CD14-positive monocyte (primary cell): ENCODE measurements at regions not wholly inside any gene's neighbourhood (a gene's known extent, or its start where the extent isn't known, plus 50 kb on each side); places are given as distances from the start of the nearest gene placed in this dataset.

ENCODE experiments used
- DNase-seq, 3 donors: peaks; one replicate each; pipeline ENCODE4 v3.0.0-alpha.2; 2011 to 2022
- H2AFZ ChIP-seq: 2 replicates; pipeline ENCODE4 v1.6.0; 2012; ENCODE audit warnings: mild to moderate bottlenecking, low read depth, low read length, inconsistent platforms; ENCODE audit not compliant: insufficient read depth, poor library complexity, severe bottlenecking
- H3K27ac ChIP-seq, 2 donors: 1 replicate in 1 of 2; 2 replicates in 1 of 2; pipeline ENCODE4 v1.5.1; 2012 to 2013; ENCODE audit warnings: low read length in 2 of 2, control low read depth in 1 of 2, inconsistent platforms in 1 of 2, low read depth in 1 of 2, mild to moderate bottlenecking in 1 of 2
- H3K27me3 ChIP-seq, 2 donors: one replicate each; pipeline versions ENCODE4 v1.6.0 to v1.6.1; 2011 to 2013; ENCODE audit warnings: low read length in 2 of 2; ENCODE audit not compliant: control insufficient read depth in 2 of 2, insufficient read depth in 2 of 2
- H3K36me3 ChIP-seq, 2 donors: replicated peaks in 1 of 2; 1 replicate in 1 of 2; 2 replicates in 1 of 2; pipeline versions ENCODE4 v1.5.1 to v1.6.1; 2012 to 2013; ENCODE audit warnings: low read length in 2 of 2, control low read depth in 1 of 2, inconsistent platforms in 1 of 2, mild to moderate bottlenecking in 1 of 2; ENCODE audit not compliant: insufficient read depth in 2 of 2, control insufficient read depth in 1 of 2
- H3K4me1 ChIP-seq, 2 donors: 1 replicate in 1 of 2; 2 replicates in 1 of 2; pipeline versions ENCODE4 v1.5.1 to v1.6.1; 2012 to 2013; ENCODE audit warnings: low read length in 2 of 2, control low read depth in 1 of 2, inconsistent platforms in 1 of 2, mild to moderate bottlenecking in 1 of 2, moderate library complexity in 1 of 2; ENCODE audit not compliant: insufficient read depth in 2 of 2, control insufficient read depth in 1 of 2
- H3K4me2 ChIP-seq: replicated peaks from 2 replicates; pipeline ENCODE3; 2012; ENCODE audit warnings: low read length, moderate library complexity, mild to moderate bottlenecking; ENCODE audit not compliant: poor library complexity, severe bottlenecking; ENCODE audit errors: extremely low read depth
- H3K4me3 ChIP-seq, 3 experiments: fragments of 200-600 bp in 1 of 3; sonication (generic) in 1 of 3; replicated peaks in 1 of 3; 1 replicate in 2 of 3; 2 replicates in 1 of 3; pipeline ENCODE4 v1.5.1; 2011 to 2013; ENCODE audit warnings: low read length in 3 of 3, mild to moderate bottlenecking in 3 of 3, control low read depth in 2 of 3, low read depth in 2 of 3, inconsistent platforms in 1 of 3, moderate library complexity in 1 of 3
- H3K79me2 ChIP-seq: 2 replicates; pipeline ENCODE4 v1.6.0; 2012; ENCODE audit warnings: mild to moderate bottlenecking, control low read depth, inconsistent platforms, low read length, moderate library complexity; ENCODE audit not compliant: insufficient read depth
- H3K9ac ChIP-seq: 2 replicates; pipeline ENCODE4 v1.6.0; 2017; ENCODE audit warnings: low read length, mild to moderate bottlenecking; ENCODE audit not compliant: insufficient read depth, poor library complexity, severe bottlenecking
- H3K9me3 ChIP-seq, 2 donors: replicated peaks in 1 of 2; 1 replicate in 1 of 2; 2 replicates in 1 of 2; pipeline versions ENCODE4 v1.5.1 to v1.6.1; 2012 to 2013; ENCODE audit warnings: low read length in 2 of 2, control low read depth in 1 of 2; ENCODE audit not compliant: control insufficient read depth in 1 of 2, insufficient read depth in 1 of 2
- H4K20me1 ChIP-seq: 2 replicates; pipeline ENCODE4 v1.6.0; 2012; ENCODE audit warnings: mild to moderate bottlenecking, low read length, control low read depth, moderate library complexity; ENCODE audit not compliant: insufficient read depth
- H3K27ac Mint-ChIP-seq, 7 donors: one replicate each; pipeline ENCODE4 v1.8.0; 2020; ENCODE audit warnings: mild to moderate bottlenecking in 7 of 7, mixed read lengths in 7 of 7, moderate library complexity in 6 of 7, inconsistent platforms in 2 of 7
- H3K27me3 Mint-ChIP-seq, 3 donors: one replicate each; pipeline ENCODE4 v1.8.0; 2021 to 2022; ENCODE audit warnings: low read depth in 3 of 3, mild to moderate bottlenecking in 3 of 3, mixed read lengths in 3 of 3, moderate library complexity in 3 of 3, inconsistent platforms in 1 of 3
- H3K36me3 Mint-ChIP-seq, 2 donors: one replicate each; pipeline ENCODE4 v1.8.0; 2020; ENCODE audit warnings: mixed read lengths in 2 of 2, inconsistent platforms in 1 of 2, mild to moderate bottlenecking in 1 of 2
- H3K4me1 Mint-ChIP-seq: one replicate; pipeline ENCODE4 v1.8.0; 2020; ENCODE audit warnings: mild to moderate bottlenecking, mixed read lengths
- H3K4me3 Mint-ChIP-seq, 2 donors: one replicate each; pipeline ENCODE4 v1.8.0; 2020; ENCODE audit warnings: mild to moderate bottlenecking in 2 of 2, mixed read lengths in 2 of 2, moderate library complexity in 1 of 2
- H3K9me3 Mint-ChIP-seq, 7 donors: one replicate each; pipeline ENCODE4 v1.8.0; 2020 to 2022; ENCODE audit warnings: mixed read lengths in 7 of 7, mild to moderate bottlenecking in 6 of 7, moderate library complexity in 6 of 7, inconsistent platforms in 2 of 7
- WGBS: methylation state at CpG from one replicate; pipeline ENCODE4 v1.1.5; 2013; ENCODE audit warnings: missing lambda C conversion rate; ENCODE audit not compliant: insufficient coverage; 5-methylcytosine and 5-hydroxymethylcytosine counted together
- intact Hi-C, 2 donors: fragments of 100-400 bp; cut with micrococcal nuclease; formaldehyde crosslinking; loops; one replicate each; pipeline versions ENCODE4 v1.15.0 to v1.15.1; 2023
- TF ChIP-seq, protein P1 (sequence below): fragments of 200-600 bp; IDR thresholded peaks from one replicate; pipeline ENCODE4 v1.8.0; 2022; ENCODE audit warnings: antibody characterized with exemption, mild to moderate bottlenecking

DNA sequence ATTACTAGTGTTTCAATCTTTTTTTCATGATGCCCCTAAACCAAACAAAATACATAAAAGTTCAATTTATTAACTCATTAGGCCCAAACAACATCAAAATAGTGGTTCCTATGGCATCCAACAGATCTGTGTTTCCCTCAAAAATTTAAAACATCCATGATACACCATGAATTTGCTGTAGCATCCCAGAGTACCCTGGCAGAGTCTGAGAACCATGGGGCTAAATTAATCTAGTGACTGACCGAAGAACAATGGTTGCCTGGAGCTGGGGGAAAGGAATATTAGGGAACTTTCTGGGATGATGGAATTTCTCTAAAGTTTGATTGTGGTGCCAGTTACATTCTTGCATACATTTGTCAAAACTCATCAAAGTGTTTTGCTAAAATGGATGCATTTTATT, 79.5 kb upstream of the TRIO start:
- DNase-seq, result no peak
- H3K9ac ChIP-seq, result no peak overlapping the region
- Mint-ChIP-seq H3K36me3 (no peaks in the 10 kb centered on the region), H3K4me3 (no peak overlapping the region), H3K4me1 (no peaks in the 10 kb centered on the region), H3K27me3 (peaks cover 0 to 3% (median 2%) of the 10 kb centered on the region in 3 donors), H3K9me3 (peaks cover 0 to 5% (median 2%) of the 10 kb centered on the region in 7 donors), H3K27ac (no peak overlapping the region)
- TF ChIP-seq, protein P1, sequence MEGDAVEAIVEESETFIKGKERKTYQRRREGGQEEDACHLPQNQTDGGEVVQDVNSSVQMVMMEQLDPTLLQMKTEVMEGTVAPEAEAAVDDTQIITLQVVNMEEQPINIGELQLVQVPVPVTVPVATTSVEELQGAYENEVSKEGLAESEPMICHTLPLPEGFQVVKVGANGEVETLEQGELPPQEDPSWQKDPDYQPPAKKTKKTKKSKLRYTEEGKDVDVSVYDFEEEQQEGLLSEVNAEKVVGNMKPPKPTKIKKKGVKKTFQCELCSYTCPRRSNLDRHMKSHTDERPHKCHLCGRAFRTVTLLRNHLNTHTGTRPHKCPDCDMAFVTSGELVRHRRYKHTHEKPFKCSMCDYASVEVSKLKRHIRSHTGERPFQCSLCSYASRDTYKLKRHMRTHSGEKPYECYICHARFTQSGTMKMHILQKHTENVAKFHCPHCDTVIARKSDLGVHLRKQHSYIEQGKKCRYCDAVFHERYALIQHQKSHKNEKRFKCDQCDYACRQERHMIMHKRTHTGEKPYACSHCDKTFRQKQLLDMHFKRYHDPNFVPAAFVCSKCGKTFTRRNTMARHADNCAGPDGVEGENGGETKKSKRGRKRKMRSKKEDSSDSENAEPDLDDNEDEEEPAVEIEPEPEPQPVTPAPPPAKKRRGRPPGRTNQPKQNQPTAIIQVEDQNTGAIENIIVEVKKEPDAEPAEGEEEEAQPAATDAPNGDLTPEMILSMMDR, result no peak
- no peaks in the 10 kb centered on the region for H3K9me3 ChIP-seq
- H3K79me2 ChIP-seq, result no peaks in the 10 kb centered on the region
- H2AFZ ChIP-seq, result no peak overlapping the region
- no peak overlapping the region for H3K4me2 ChIP-seq
- H4K20me1 ChIP-seq, result no peaks in the 10 kb centered on the region
- intact Hi-C loops, result no loop called here
- H3K4me1 ChIP-seq, result no peaks in the 10 kb centered on the region
- 100% methylated on average over 1 of the region's 1 CpG for WGBS
- H3K27ac ChIP-seq, result no peak overlapping the region
- H3K36me3 ChIP-seq, result no peaks in the 10 kb centered on the region
- H3K4me3 ChIP-seq, result no peak overlapping the region
- H3K27me3 ChIP-seq, result no peaks in the 10 kb centered on the region

DNA sequence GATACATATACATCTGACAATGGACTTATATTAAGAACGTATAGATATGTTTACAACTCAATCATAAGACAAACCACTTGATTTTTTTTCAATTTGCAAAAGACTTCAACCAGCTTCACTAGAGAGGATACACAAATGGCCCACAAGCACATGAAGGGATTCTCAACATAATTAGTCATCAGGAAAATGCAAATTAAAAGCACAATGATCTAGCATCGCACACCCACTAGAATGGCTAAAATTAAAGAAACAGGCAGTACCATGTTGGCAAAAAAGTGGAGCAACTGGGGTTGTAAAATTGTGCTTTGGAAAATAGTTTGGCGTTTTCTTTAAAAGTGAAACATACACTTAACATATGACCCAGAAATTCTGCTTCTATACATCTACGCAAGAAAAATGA, 80.0 kb upstream of the TRIO start:
- Histone ChIP-seq H3K4me1 (no peaks in the 10 kb centered on the region), H3K4me2 (no peak overlapping the region), H4K20me1 (no peaks in the 10 kb centered on the region), H3K27ac (no peak overlapping the region), H3K36me3 (no peaks in the 10 kb centered on the region), H3K9me3 (no peaks in the 10 kb centered on the region), H3K4me3 (no peak overlapping the region), H3K27me3 (no peaks in the 10 kb centered on the region), H2AFZ (no peak overlapping the region), H3K9ac (no peak overlapping the region), H3K79me2 (no peaks in the 10 kb centered on the region)
- no peak overlapping the region for H3K27ac Mint-ChIP-seq
- no peaks in the 10 kb centered on the region for H3K36me3 Mint-ChIP-seq
- peaks cover 0 to 3% (median 2%) of the 10 kb centered on the region in 3 donors for H3K27me3 Mint-ChIP-seq
- H3K9me3 Mint-ChIP-seq, result peaks cover 0 to 4% (median 2%) of the 10 kb centered on the region in 7 donors
- H3K4me3 Mint-ChIP-seq, result no peak overlapping the region
- DNase-seq, result no peak
- H3K4me1 Mint-ChIP-seq, result no peaks in the 10 kb centered on the region
- WGBS, result no CpG with 5 or more reads among the region's 4 CpGs
- intact Hi-C loops, result no loop called here
- TF ChIP-seq, protein P1, result no peak
